Chondrocyte (in vitro differentiated cells): ENCODE measurements at regions not wholly inside any gene's neighbourhood (a gene's known extent, or its start where the extent isn't known, plus 50 kb on each side); places are given as distances from the start of the nearest gene placed in this dataset.

Source experiments
- DNase-seq: peaks from one replicate; pipeline ENCODE4 v3.0.0; 2021; ENCODE audit warnings: mixed read lengths, low spot score
- H3K27ac Mint-ChIP-seq: one replicate; pipeline ENCODE4 v1.8.0; 2021; ENCODE audit warnings: mild to moderate bottlenecking, moderate library complexity, mixed read lengths; ENCODE audit not compliant: unreplicated experiment
- H3K27me3 Mint-ChIP-seq: 2 replicates; pipeline ENCODE4 v1.8.0; 2021; ENCODE audit warnings: low read depth, mixed read lengths
- H3K36me3 Mint-ChIP-seq: 2 replicates; pipeline ENCODE4 v1.8.0; 2021; ENCODE audit warnings: low read depth, mixed read lengths
- H3K4me1 Mint-ChIP-seq: 2 replicates; pipeline ENCODE4 v1.8.0; 2021; ENCODE audit warnings: low read depth, mild to moderate bottlenecking, mixed read lengths
- H3K4me3 Mint-ChIP-seq: one replicate; pipeline ENCODE4 v1.8.0; 2021; ENCODE audit warnings: mild to moderate bottlenecking, moderate library complexity, mixed read lengths; ENCODE audit not compliant: unreplicated experiment
- H3K9me3 Mint-ChIP-seq: 2 replicates; pipeline ENCODE4 v1.8.0; 2021; ENCODE audit warnings: low read depth, mixed read lengths
- CTCF ChIP-seq: fragments of 200-600 bp; sonication (generic); IDR thresholded peaks from 2 replicates; pipeline ENCODE4 v1.5.0; 2021; ENCODE audit warnings: antibody characterized with exemption, mild to moderate bottlenecking, moderate library complexity

GRCh38 chr4:4680758-4681157 is 138.9 kb upstream of the STX18 start:
- no peak for TF ChIP-seq CTCF
- no peaks in the 10 kb centered on the region for H3K9me3 Mint-ChIP-seq
- H3K27ac Mint-ChIP-seq: no peak overlapping the region
- H3K4me3 Mint-ChIP-seq: no peak overlapping the region
- DNase-seq: no peak
- no peaks in the 10 kb centered on the region for H3K36me3 Mint-ChIP-seq
- H3K27me3 Mint-ChIP-seq: peaks cover 8% of the 10 kb centered on the region
- peaks cover 11% of the 10 kb centered on the region for H3K4me1 Mint-ChIP-seq

GRCh38 chr4:4680243-4680642 is 138.4 kb upstream of the STX18 start:
- no peak for TF ChIP-seq CTCF
- DNase-seq: no peak
- Mint-ChIP-seq H3K9me3 (no peaks in the 10 kb centered on the region), H3K36me3 (no peaks in the 10 kb centered on the region), H3K4me1 (peaks cover 6% of the 10 kb centered on the region), H3K27me3 (peaks cover 9% of the 10 kb centered on the region), H3K4me3 (no peak overlapping the region), H3K27ac (no peak overlapping the region)

GRCh38 chr4:4677556-4678522 is 136.0 kb upstream of the STX18 start:
- Mint-ChIP-seq H3K36me3 (no peaks in the 10 kb centered on the region), H3K9me3 (no peaks in the 10 kb centered on the region), H3K4me3 (no peak overlapping the region), H3K27ac (no peak overlapping the region), H3K4me1 (peaks cover 6% of the 10 kb centered on the region), H3K27me3 (peaks cover 9% of the 10 kb centered on the region)
- TF ChIP-seq CTCF: peak; percentile 79
- no peak for DNase-seq

- H3K27me3 Mint-ChIP-seq: peaks cover 9% of the 10 kb centered on the region
Measured at GRCh38 chr4:4675641-4676040, 133.8 kb upstream of the STX18 start.

More at GRCh38 chr4:4675641-4676040, 133.8 kb upstream of the STX18 start:
- Mint-ChIP-seq H3K4me1 (peaks cover 6% of the 10 kb centered on the region), H3K4me3 (no peak overlapping the region), H3K27ac (no peak overlapping the region), H3K9me3 (no peaks in the 10 kb centered on the region), H3K36me3 (no peaks in the 10 kb centered on the region)
- no peak for DNase-seq
- no peak for TF ChIP-seq CTCF
